Muscle layer of duodenum (tissue), 2 donors: ENCODE measurements at regions not wholly inside any gene's neighbourhood (a gene's known extent, or its start where the extent isn't known, plus 50 kb on each side); places are given as distances from the start of the nearest gene placed in this dataset.

ENCODE experiments used
- H3K27ac ChIP-seq: one replicate; pipeline ENCODE4 v1.7.0; 2013; ENCODE audit warnings: mild to moderate bottlenecking, low read length
- H3K27me3 ChIP-seq: one replicate; pipeline ENCODE4 v1.7.0; 2013; ENCODE audit warnings: low read depth, mild to moderate bottlenecking, control low read depth, low read length
- H3K36me3 ChIP-seq, 2 donors: one replicate each; pipeline ENCODE4 v1.7.0; 2013; ENCODE audit warnings: low read length in 2 of 2, control low read depth in 1 of 2, mild to moderate bottlenecking in 1 of 2; ENCODE audit not compliant: insufficient read depth in 2 of 2, control insufficient read depth in 1 of 2
- H3K4me1 ChIP-seq, 2 donors: one replicate each; pipeline ENCODE4 v1.7.0; 2013; ENCODE audit warnings: low read length in 2 of 2, mild to moderate bottlenecking in 2 of 2, control low read depth in 1 of 2, moderate library complexity in 1 of 2; ENCODE audit not compliant: insufficient read depth in 2 of 2, control insufficient read depth in 1 of 2
- H3K4me3 ChIP-seq, 2 donors: one replicate each; pipeline ENCODE4 v1.7.0; 2013; ENCODE audit warnings: low read length in 2 of 2, low read depth in 1 of 2, mild to moderate bottlenecking in 1 of 2
- H3K9me3 ChIP-seq, 2 donors: one replicate each; pipeline ENCODE4 v1.7.0; 2013; ENCODE audit warnings: low read length in 2 of 2, control low read depth in 1 of 2, mild to moderate bottlenecking in 1 of 2; ENCODE audit not compliant: control insufficient read depth in 1 of 2
- donor health status: healthy.

GRCh38 chr12:118709946-118710345 is 271.4 kb upstream of the SRRM4 start:
- Histone ChIP-seq H3K27me3 (no peaks in the 10 kb centered on the region), H3K4me1 (no peaks in the 10 kb centered on the region), H3K36me3 (no peaks in the 10 kb centered on the region), H3K27ac (no peak overlapping the region), H3K9me3 (no peaks in the 10 kb centered on the region), H3K4me3 (no peak overlapping the region)

- H3K9me3 ChIP-seq: no peaks in the 10 kb centered on the region
- no peaks in the 10 kb centered on the region for H3K36me3 ChIP-seq
- no peak overlapping the region for H3K4me3 ChIP-seq
- H3K4me1 ChIP-seq: no peaks in the 10 kb centered on the region
- no peak overlapping the region for H3K27ac ChIP-seq
- H3K27me3 ChIP-seq: no peaks in the 10 kb centered on the region
These were observed 270.2 kb upstream of the SRRM4 start for GRCh38 chr12:118711185-118711584.

DNA sequence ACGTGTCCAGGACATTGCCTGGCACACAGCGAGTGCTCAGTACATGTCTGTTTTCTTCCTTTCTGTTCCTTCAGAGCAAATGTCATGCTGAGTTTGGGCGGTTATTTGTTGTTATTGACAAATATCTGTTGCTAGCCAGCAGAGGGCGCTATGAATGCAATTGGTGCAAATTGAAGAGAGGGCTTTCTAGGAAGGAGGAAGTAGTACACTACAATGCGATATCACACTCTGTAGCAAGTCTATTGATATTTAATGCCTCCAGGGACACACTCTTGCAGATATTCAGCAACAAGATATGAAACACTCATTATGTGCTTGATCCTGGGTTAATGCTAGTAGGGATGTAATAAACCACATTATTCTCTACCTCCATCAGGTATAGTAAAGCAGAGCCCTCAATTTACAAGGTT is 267.3 kb upstream of the SRRM4 start:
- Histone ChIP-seq H3K27ac (no peak overlapping the region), H3K9me3 (no peaks in the 10 kb centered on the region), H3K4me3 (no peak overlapping the region), H3K36me3 (no peaks in the 10 kb centered on the region), H3K27me3 (no peaks in the 10 kb centered on the region), H3K4me1 (no peaks in the 10 kb centered on the region)

DNA sequence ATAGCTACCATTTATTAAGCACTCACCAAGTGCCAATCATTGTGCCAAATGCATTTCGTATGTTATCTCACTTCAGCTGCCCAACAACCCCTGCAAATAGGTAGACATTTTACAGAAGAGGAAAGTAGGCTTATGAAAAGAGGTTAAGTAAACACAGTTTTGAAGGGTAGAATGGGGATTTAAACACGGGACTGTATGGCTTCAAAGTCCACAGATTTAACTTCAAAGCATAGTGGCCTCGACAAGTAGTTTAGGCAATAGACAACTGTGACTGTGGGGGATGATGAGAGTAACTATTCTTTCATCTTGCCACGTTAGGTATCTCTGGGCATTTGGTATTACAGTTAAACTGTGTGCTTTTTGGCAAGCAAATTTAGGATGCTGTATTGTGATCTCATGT is 266.8 kb upstream of the SRRM4 start:
- Histone ChIP-seq H3K27ac (no peak overlapping the region), H3K4me3 (no peak overlapping the region), H3K9me3 (no peaks in the 10 kb centered on the region), H3K27me3 (no peaks in the 10 kb centered on the region), H3K36me3 (no peaks in the 10 kb centered on the region), H3K4me1 (no peaks in the 10 kb centered on the region)

DNA sequence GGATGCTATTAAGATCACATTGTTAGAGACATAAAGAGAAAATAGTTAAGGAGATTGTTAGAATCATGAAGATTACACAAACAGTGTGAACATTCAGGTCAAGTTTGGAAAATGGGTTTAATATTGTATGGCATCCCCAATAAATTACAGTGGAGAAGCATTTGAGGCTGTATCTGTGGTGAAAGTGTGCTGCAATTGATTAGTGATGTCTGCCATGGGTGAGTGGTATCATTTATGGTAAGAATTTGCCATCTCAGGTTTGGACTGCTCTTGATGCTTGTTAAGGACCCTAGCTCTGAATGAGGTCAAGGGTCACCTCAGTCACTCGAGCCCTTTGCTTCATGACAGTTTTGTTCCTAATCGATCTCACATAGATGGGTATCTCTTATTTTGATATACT is 265.7 kb upstream of the SRRM4 start:
- Histone ChIP-seq H3K9me3 (no peaks in the 10 kb centered on the region), H3K27ac (no peak overlapping the region), H3K27me3 (no peaks in the 10 kb centered on the region), H3K36me3 (no peaks in the 10 kb centered on the region), H3K4me1 (no peaks in the 10 kb centered on the region), H3K4me3 (no peak overlapping the region)

DNA sequence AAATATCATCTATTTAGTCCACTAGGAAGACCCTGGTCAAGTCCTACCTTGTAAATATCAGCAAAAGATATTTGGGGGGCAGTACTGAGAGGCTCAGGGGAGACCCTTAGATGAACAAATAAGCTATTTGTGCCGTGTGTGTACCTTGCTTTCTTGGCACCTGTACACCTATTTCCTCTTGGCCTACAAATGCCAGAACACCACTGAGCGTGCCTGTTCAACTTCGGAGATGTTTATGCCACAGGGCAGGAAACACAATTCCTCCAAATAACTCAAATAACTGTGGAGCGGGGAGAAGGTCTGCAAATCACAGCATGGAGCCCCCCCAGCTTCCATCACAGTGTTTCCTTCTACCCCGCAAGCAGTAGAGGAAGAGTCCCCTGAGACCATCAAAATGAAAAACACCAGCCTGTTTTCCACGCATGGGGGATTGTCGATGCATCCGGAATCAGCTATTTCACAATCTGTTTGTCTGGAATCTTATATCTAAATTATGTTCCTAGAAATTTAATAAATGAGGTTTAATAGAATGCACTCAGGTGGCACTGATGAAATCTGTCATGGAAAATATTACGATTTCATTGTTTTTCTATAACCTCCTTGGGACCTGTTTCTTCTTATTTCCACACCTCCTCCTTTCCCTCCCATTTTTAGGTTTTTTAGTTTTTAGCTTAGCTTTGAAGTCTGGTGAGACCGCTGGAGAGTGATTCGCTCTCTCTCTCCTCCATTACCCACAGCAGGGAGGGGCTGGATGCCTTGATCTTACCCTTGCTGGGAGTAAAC is 254.0 kb upstream of the SRRM4 start:
- H3K27ac ChIP-seq: no peak overlapping the region
- no peaks in the 10 kb centered on the region for H3K36me3 ChIP-seq
- H3K4me1 ChIP-seq: no peaks in the 10 kb centered on the region
- H3K4me3 ChIP-seq: no peak overlapping the region
- no peaks in the 10 kb centered on the region for H3K27me3 ChIP-seq
- H3K9me3 ChIP-seq: peaks cover 0 to 4% of the 10 kb centered on the region in 2 donors

GRCh38 chr12:118727979-118728366 is 253.4 kb upstream of the SRRM4 start:
- no peak overlapping the region for H3K27ac ChIP-seq
- no peaks in the 10 kb centered on the region for H3K27me3 ChIP-seq
- no peak overlapping the region for H3K4me3 ChIP-seq
- H3K4me1 ChIP-seq: no peaks in the 10 kb centered on the region
- H3K9me3 ChIP-seq: peaks cover 0 to 4% of the 10 kb centered on the region in 2 donors
- H3K36me3 ChIP-seq: no peaks in the 10 kb centered on the region

- no peak overlapping the region for H3K27ac ChIP-seq
- no peaks in the 10 kb centered on the region for H3K4me1 ChIP-seq
- no peaks in the 10 kb centered on the region for H3K36me3 ChIP-seq
- no peaks in the 10 kb centered on the region for H3K27me3 ChIP-seq
- H3K4me3 ChIP-seq: no peak overlapping the region
- H3K9me3 ChIP-seq: peaks cover 0 to under 1% of the 10 kb centered on the region in 2 donors
These were observed 247.1 kb upstream of the SRRM4 start for GRCh38 chr12:118734266-118734665.

- H3K4me1 ChIP-seq: no peaks in the 10 kb centered on the region
- no peaks in the 10 kb centered on the region for H3K27me3 ChIP-seq
- H3K9me3 ChIP-seq: no peaks in the 10 kb centered on the region
- no peak overlapping the region for H3K27ac ChIP-seq
- no peaks in the 10 kb centered on the region for H3K36me3 ChIP-seq
- no peak overlapping the region for H3K4me3 ChIP-seq
These were observed 243.3 kb upstream of the SRRM4 start for GRCh38 chr12:118737985-118738540.

DNA sequence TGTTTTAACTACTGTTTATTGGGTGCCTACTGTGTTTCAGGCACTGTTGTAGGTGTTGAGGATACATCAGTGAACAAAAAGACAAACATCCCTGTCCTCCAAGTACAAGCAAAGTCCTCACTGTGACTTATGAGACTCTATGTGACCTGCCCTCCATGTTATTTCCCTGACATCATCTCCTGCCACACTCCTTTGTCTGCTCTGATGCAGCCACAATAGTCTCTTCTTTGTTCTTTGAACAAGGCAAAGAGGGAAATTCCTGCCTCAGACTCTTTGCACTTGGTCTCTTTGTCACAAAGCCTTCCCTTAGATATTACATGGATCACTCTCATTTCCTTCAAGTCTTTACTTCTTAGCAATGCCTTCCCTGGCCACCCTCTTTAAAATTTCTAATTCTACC is 240.1 kb upstream of the SRRM4 start:
- Histone ChIP-seq H3K4me1 (no peaks in the 10 kb centered on the region), H3K36me3 (no peaks in the 10 kb centered on the region), H3K27me3 (no peaks in the 10 kb centered on the region), H3K4me3 (no peak overlapping the region), H3K9me3 (no peaks in the 10 kb centered on the region), H3K27ac (no peak overlapping the region)

- Histone ChIP-seq H3K27ac (no peak overlapping the region), H3K4me1 (no peaks in the 10 kb centered on the region), H3K9me3 (no peaks in the 10 kb centered on the region), H3K27me3 (no peaks in the 10 kb centered on the region), H3K4me3 (no peak overlapping the region), H3K36me3 (no peaks in the 10 kb centered on the region)
These were observed 238.9 kb upstream of the SRRM4 start for GRCh38 chr12:118742431-118742830.
